Fibroblast of the conjunctiva (primary cell): ENCODE measurements at regions not wholly inside any gene's neighbourhood (a gene's known extent, or its start where the extent isn't known, plus 50 kb on each side); places are given as distances from the start of the nearest gene placed in this dataset.

ENCODE experiments used
- DNase-seq: peaks from one replicate; pipeline ENCODE4 v3.0.0-alpha.2; 2010; ENCODE audit warnings: low read depth

DNA sequence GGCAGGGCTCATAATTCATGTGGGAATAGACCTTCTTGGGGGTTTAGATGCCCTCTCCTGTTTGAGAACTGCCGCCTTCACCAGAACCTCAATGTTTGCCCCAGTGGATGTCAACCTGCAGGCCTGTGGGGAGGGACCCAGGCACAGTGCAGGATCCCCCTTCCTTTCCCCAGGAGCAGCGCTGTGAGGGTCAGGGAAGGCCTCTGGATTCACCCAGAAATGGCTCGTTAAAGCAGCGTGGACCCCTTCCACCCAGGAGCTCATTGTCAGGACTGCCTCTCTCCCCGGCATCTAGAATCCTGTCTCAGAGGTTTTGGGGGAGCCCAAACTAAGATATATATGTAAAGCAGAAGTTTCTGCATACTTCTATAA is 188.3 kb downstream of the GADD45G start:
- no peak for DNase-seq

DNA sequence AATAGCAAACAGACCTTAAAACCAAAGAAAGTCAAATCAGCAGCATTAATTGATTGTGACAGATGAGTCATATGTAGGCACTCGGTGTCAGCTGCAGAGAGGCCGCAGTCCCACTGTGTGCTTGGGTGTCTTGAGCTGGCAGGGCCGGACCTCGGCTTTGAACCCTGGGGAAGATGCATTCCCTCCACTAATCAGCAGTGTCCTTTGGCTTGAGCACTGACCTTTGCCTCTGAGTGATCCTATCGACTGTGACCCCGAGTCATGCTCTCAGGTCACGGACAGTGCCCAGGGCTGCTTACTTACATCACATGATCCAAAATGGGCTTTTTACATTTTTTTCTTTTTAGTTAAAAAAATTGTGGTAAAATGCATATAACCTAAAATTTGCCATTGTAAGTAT is 188.7 kb downstream of the GADD45G start:
- no peak for DNase-seq

- DNase-seq, result no peak
These were observed 190.1 kb downstream of the GADD45G start for GRCh38 chr9:89794918-89795317.

DNA sequence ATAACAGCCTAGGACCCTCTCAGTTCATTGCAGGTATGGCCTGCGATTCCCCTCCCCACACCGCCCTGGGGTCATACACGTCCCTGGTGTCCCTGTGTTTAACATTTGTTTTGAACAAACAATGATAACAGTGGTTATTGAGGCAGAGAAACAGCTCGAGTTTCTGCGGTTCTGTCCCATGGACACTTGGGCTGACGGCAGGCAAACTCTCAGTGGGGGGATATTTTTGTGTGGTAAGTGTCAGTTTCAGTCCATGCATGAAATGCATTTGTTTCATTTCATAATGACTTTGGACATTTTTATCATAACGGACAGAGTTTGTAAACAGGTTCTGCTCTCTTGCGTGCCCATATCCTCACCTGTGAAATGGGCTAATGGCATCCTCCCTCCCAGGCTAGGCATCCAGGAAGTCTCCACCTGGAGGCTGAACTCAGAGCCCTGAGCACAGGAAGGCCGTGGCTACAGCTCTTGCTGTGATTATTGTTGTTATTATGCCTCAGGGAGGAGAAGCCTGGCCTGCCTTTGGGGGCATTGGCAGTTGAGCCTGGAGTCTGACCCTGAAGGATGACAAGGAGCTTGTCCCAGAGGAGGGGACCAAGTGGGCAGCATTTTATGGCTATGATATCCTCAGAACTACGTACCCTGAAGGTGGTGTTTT is 190.9 kb downstream of the GADD45G start:
- no peak for DNase-seq

DNA sequence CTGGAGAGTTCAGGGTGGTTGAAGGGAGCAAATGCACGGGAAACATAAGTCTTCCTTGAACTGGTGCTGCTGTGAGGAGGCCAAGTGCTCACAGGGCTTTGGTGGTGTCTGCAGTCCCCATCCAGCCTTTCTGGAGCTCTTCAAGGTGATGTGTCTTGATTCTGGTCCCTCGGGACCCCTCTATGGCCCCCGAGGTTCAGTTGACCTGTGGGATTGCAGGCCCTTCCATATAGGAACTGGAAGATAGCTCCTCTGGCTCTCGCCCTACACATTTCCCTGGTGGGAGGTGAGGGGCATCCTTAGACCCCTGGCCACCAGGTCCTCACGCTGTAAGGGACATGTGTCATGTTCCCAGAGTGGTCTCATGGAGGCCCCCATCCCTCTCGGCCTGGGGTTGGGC is 191.8 kb downstream of the GADD45G start:
- no peak for DNase-seq

DNA sequence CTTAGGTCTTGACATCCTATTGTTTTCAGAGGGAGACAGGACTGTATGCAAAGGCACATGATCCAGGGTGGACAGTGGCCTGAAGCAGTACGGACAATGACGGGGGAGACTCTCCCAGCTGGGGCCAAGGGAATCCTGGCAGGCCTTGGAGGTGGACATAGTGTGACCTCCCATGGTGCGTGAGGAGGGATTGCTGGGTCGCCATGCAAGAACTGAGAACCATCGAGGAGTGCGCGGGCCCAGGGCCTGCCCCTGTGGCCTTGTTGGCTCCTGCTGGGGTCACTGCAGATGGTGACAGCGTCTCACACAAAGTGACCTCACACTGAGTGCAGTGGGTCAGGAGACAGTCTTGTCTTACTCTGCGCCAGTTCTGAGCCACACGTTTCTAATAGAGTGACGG is 192.4 kb downstream of the GADD45G start:
- DNase-seq, result no peak

DNA sequence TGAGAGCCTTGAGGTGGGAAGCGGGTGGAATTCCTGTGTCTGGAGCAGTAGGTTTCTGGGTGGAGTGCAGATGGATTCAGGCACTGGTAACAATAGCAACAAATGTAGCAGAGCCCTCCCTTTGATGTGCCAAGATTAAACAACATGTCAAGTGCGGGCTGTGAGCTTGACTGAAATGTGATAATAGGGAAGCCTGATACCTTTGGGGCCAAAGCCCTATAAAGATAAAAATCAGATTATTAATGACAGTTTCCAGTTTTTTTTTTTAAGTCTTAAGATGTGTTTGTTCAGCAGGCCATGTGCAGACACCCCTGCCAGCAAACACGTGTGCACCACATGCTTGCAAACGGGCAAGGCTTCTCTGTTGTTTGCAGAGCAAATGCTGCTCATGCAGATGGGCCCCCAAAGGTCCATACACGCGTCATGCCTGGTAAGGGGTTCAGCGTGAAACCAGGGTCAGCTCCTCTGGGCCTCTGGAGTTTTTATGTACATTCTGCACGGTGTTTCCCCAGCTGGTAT is 193.2 kb downstream of the GADD45G start:
- DNase-seq, result no peak

GRCh38 chr9:89798547-89799120 is 193.8 kb downstream of the GADD45G start:
- DNase-seq, result no peak

- DNase-seq, result no peak
These were observed 194.4 kb downstream of the GADD45G start for GRCh38 chr9:89799221-89799620.

- DNase-seq, result no peak
These were observed 195.0 kb downstream of the GADD45G start for GRCh38 chr9:89799766-89800165.

- no peak for DNase-seq
These were observed 196.5 kb downstream of the GADD45G start for GRCh38 chr9:89801341-89801740.

- no peak for DNase-seq
These were observed 197.2 kb downstream of the GADD45G start for GRCh38 chr9:89801742-89802670.

DNA sequence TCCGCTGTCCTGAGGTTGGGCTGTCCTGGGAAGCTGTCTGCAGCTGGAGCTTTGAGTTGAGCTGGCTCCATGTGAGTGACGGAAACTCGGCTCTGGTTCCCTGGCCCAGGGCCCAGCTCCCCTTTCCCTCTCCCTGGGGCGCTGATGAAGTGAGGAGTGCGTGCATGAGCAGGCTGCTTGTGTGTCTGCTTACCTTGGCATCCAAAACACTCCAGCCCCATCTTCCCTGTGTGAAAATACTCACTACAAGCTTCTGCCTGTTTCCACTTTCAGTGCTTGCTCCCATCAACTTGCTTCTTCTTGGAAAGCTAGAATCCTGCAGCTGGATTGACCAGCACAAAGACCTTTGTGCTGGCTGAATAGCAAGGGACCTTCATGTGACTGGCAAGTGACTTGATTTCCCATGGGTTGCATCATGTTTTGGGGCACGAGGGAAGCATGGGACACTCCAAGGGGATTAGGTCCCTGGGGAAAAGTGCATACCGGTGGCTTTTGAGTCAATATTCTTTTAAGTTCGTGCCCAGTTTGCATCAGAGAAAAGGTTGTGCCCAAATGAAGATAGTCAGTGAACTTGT is 198.1 kb downstream of the GADD45G start:
- no peak for DNase-seq

GRCh38 chr9:89803403-89803802 is 198.6 kb downstream of the GADD45G start:
- DNase-seq, result no peak

DNA sequence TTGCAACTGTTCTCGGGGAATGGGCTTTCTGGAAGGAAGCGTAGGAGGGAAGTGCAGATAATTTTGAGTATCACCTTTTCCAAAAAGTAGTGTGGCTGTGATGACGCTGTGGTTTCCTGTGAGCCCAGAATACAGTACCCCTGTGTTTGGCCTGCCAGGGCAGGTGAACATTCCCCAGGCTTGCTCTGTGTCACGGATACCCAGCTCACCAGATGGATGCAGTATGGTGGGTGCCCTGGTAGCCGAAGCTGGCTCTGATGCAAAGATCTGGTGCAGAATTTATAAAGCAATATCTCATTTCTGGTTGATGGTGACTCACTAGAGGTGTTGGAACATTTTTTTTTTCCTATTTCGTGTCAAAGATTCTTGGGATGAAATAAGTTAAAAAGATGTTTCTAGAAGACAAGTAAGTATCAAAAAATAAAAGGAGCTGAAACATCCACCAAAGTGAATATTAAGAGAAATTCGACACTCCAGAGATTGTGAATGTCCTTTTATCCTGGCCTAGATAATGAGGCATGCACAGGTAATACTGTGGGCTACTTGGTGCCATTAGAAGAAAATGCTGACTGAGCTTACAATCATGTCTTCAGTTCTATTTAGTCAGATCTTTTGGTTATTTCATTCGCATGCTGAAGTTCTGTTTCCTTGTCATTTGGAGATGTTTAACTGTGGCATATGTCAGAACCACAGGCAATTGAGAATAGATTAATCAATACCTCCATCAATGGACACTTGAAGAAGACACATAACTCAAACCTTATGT is 200.1 kb downstream of the GADD45G start:
- DNase-seq, result no peak

GRCh38 chr9:89805571-89806292 is 200.9 kb downstream of the GADD45G start:
- DNase-seq, result no peak

DNA sequence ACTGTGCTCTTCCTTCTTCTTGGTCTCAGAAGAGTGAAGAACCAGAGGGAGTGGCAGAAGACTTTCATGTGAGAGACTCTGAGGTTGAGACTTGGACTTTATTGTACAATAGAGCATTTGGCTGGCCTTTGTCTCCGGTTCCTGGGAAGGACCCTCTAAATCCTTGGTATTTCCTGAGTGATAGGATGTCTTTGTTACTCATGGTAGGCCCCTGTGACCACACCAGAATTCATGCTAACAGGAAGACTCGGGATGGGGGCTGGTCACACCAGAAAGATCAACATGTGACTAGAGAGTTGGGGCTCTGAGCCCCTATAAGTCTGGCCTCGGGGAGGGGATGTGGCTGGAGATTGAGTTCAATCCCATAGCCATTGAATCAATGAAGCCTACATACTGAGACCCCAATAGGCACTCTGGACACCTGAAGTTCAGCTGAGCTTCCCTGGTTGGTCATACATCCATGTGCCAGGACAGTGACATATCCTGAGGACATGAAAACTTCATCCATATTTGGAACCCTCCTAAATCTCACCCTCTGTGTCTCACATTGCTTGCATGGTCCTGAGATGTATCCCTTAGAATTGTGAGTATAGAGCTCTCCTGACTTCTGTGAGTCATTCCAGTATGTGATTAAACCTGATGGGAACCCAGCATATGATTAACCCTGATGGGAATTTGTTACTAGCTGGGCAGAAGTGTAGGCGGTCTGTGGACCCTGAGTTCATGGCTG is 201.7 kb downstream of the GADD45G start:
- no peak for DNase-seq

GRCh38 chr9:89807101-89807395 is 202.2 kb downstream of the GADD45G start:
- no peak for DNase-seq

DNA sequence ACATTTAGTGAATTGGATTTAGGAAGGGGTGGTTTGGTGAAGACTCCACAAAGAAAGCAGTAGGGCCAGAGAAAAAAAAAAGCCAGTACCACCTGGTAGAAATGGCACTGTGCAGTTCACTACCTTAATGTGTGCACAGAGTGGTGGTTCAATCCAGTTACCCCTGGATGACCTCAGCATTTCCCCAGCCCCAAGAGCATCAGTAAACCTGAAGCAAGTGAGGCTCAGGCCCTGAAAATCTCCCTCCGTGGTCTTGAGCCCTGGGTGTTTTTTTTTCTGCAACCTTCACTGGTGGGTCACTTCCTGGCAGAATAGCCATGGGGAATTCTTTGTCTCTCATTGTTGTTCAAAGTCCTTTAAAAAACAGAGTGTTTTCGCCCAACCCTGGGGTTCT is 202.9 kb downstream of the GADD45G start:
- no peak for DNase-seq

GRCh38 chr9:89808076-89808755 is 203.4 kb downstream of the GADD45G start:
- no peak for DNase-seq
